Stomach smooth muscle (tissue), 2 donors: ENCODE measurements at regions not wholly inside any gene's neighbourhood (a gene's known extent, or its start where the extent isn't known, plus 50 kb on each side); places are given as distances from the start of the nearest gene placed in this dataset.

Source experiments
- H3K27ac ChIP-seq: one replicate; pipeline ENCODE4 v1.7.0; 2013; ENCODE audit warnings: mild to moderate bottlenecking, low read length, inconsistent platforms
- H3K27me3 ChIP-seq, 2 donors: one replicate each; pipeline ENCODE4 v1.7.0; 2013; ENCODE audit warnings: low read length in 2 of 2; ENCODE audit not compliant: insufficient read depth in 2 of 2, control insufficient read depth in 1 of 2
- H3K36me3 ChIP-seq, 2 donors: one replicate each; pipeline ENCODE4 v1.7.0; 2013; ENCODE audit warnings: low read length in 2 of 2; ENCODE audit not compliant: control insufficient read depth in 2 of 2, insufficient read depth in 2 of 2
- H3K4me1 ChIP-seq: one replicate; pipeline ENCODE4 v1.7.0; 2013; ENCODE audit warnings: low read length; ENCODE audit not compliant: control insufficient read depth, insufficient read depth
- H3K4me3 ChIP-seq, 2 donors: one replicate each; pipeline ENCODE4 v1.7.0; 2013; ENCODE audit warnings: low read length in 2 of 2
- H3K9ac ChIP-seq, 2 donors: one replicate each; pipeline ENCODE4 v1.7.0; 2013; ENCODE audit warnings: low read length in 2 of 2, mild to moderate bottlenecking in 1 of 2
- H3K9me3 ChIP-seq, 2 donors: one replicate each; pipeline ENCODE4 v1.7.0; 2013; ENCODE audit warnings: low read length in 2 of 2; ENCODE audit not compliant: control insufficient read depth in 2 of 2
- donor health status: healthy.
- donor health status: Pancreatic carcinoma.

GRCh38 chr13:61989978-61990377, 574.3 kb upstream of the PCDH20 start:
- no peaks in the 10 kb centered on the region for H3K36me3 ChIP-seq
- no peak overlapping the region for H3K4me3 ChIP-seq
- no peak overlapping the region for H3K9ac ChIP-seq
- H3K27ac ChIP-seq: no peak overlapping the region
- no peaks in the 10 kb centered on the region for H3K27me3 ChIP-seq
- no peaks in the 10 kb centered on the region for H3K9me3 ChIP-seq
- no peaks in the 10 kb centered on the region for H3K4me1 ChIP-seq

GRCh38 chr13:61988810-61989209, 573.2 kb upstream of the PCDH20 start:
- no peak overlapping the region for H3K27ac ChIP-seq
- no peaks in the 10 kb centered on the region for H3K4me1 ChIP-seq
- H3K9me3 ChIP-seq: no peaks in the 10 kb centered on the region
- H3K36me3 ChIP-seq: no peaks in the 10 kb centered on the region
- H3K27me3 ChIP-seq: no peaks in the 10 kb centered on the region
- no peak overlapping the region for H3K4me3 ChIP-seq
- no peak overlapping the region for H3K9ac ChIP-seq

- Histone ChIP-seq H3K27me3 (no peaks in the 10 kb centered on the region), H3K4me3 (no peak overlapping the region), H3K4me1 (no peaks in the 10 kb centered on the region), H3K9me3 (no peaks in the 10 kb centered on the region), H3K27ac (no peak overlapping the region), H3K9ac (no peak overlapping the region), H3K36me3 (no peaks in the 10 kb centered on the region)
These were observed 559.4 kb upstream of the PCDH20 start for GRCh38 chr13:61975001-61975400.

- Histone ChIP-seq H3K27me3 (no peaks in the 10 kb centered on the region), H3K9ac (no peak overlapping the region), H3K4me1 (no peaks in the 10 kb centered on the region), H3K27ac (no peak overlapping the region), H3K4me3 (no peak overlapping the region), H3K36me3 (no peaks in the 10 kb centered on the region), H3K9me3 (no peaks in the 10 kb centered on the region)
These were observed 550.1 kb upstream of the PCDH20 start for GRCh38 chr13:61965756-61966155.

- H3K36me3 ChIP-seq: no peaks in the 10 kb centered on the region
- no peak overlapping the region for H3K27ac ChIP-seq
- H3K4me3 ChIP-seq: no peak overlapping the region
These were observed 545.3 kb upstream of the PCDH20 start for GRCh38 chr13:61960981-61961380.

GRCh38 chr13:61954092-61954491, 538.4 kb upstream of the PCDH20 start:
- Histone ChIP-seq H3K4me3 (no peak overlapping the region), H3K27me3 (no peaks in the 10 kb centered on the region), H3K27ac (no peak overlapping the region), H3K4me1 (no peaks in the 10 kb centered on the region), H3K9me3 (no peaks in the 10 kb centered on the region), H3K36me3 (no peaks in the 10 kb centered on the region), H3K9ac (no peak overlapping the region)

More at GRCh38 chr13:61960981-61961380, 545.3 kb upstream of the PCDH20 start:
- Histone ChIP-seq H3K4me1 (no peaks in the 10 kb centered on the region), H3K9ac (no peak overlapping the region), H3K27me3 (no peaks in the 10 kb centered on the region), H3K9me3 (no peaks in the 10 kb centered on the region)

- Histone ChIP-seq H3K36me3 (no peaks in the 10 kb centered on the region), H3K27ac (no peak overlapping the region), H3K4me3 (no peak overlapping the region), H3K27me3 (no peaks in the 10 kb centered on the region), H3K9me3 (no peaks in the 10 kb centered on the region), H3K9ac (no peak overlapping the region), H3K4me1 (no peaks in the 10 kb centered on the region)
These were observed 535.2 kb upstream of the PCDH20 start for GRCh38 chr13:61950828-61951227.

GRCh38 chr13:61944329-61944929, 528.8 kb upstream of the PCDH20 start:
- no peak overlapping the region for H3K4me3 ChIP-seq
- no peaks in the 10 kb centered on the region for H3K36me3 ChIP-seq
- H3K9me3 ChIP-seq: no peaks in the 10 kb centered on the region
- no peaks in the 10 kb centered on the region for H3K27me3 ChIP-seq
- no peak overlapping the region for H3K27ac ChIP-seq
- H3K9ac ChIP-seq: no peak overlapping the region
- H3K4me1 ChIP-seq: no peaks in the 10 kb centered on the region

GRCh38 chr13:61935710-61936109, 520.1 kb upstream of the PCDH20 start:
- Histone ChIP-seq H3K4me3 (no peak overlapping the region), H3K36me3 (no peaks in the 10 kb centered on the region), H3K27ac (no peak overlapping the region), H3K27me3 (no peaks in the 10 kb centered on the region), H3K4me1 (no peaks in the 10 kb centered on the region), H3K9ac (no peak overlapping the region), H3K9me3 (no peaks in the 10 kb centered on the region)

GRCh38 chr13:61927648-61928047, 512.0 kb upstream of the PCDH20 start:
- no peak overlapping the region for H3K27ac ChIP-seq
- no peaks in the 10 kb centered on the region for H3K9me3 ChIP-seq
- H3K9ac ChIP-seq: no peak overlapping the region
- no peak overlapping the region for H3K4me3 ChIP-seq
- no peaks in the 10 kb centered on the region for H3K27me3 ChIP-seq
- H3K36me3 ChIP-seq: no peaks in the 10 kb centered on the region
- H3K4me1 ChIP-seq: no peaks in the 10 kb centered on the region

- Histone ChIP-seq H3K27me3 (no peaks in the 10 kb centered on the region), H3K9ac (no peak overlapping the region), H3K27ac (no peak overlapping the region), H3K36me3 (no peaks in the 10 kb centered on the region), H3K4me3 (no peak overlapping the region), H3K9me3 (no peaks in the 10 kb centered on the region), H3K4me1 (no peaks in the 10 kb centered on the region)
These were observed 503.2 kb upstream of the PCDH20 start for GRCh38 chr13:61918841-61919240.
